ENCODE measurements at regions not wholly inside any gene's neighbourhood (a gene's known extent, or its start where the extent isn't known, plus 50 kb on each side); places are given as distances from the start of the nearest gene placed in this dataset.

- no peak for TF ChIP-seq CTCF (IDR thresholded peaks at IDR 0.05)
- no peak for TF ChIP-seq POLR2A (IDR thresholded peaks at IDR 0.05)
- TF ChIP-seq POLR2AphosphoS5 (IDR thresholded peaks at IDR 0.05): no peak
- no peak for TF ChIP-seq EP300 (IDR thresholded peaks at IDR 0.05)
Measured at GRCh38 chr5:92022415-92023140, 639.5 kb upstream of the ARRDC3 start.
